UCSD-AML1 (cell line): ENCODE measurements at regions not wholly inside any gene's neighbourhood (a gene's known extent, or its start where the extent isn't known, plus 50 kb on each side); places are given as distances from the start of the nearest gene placed in this dataset.
A peak's percentile ranks its signal among the peaks of the same experiment; 100 is the strongest.

Source experiments
- DNase-seq: peaks from one replicate; lab custom pipeline; 2025; ENCODE audit not compliant: unreplicated experiment; lab: John Stamatoyannopoulos, UW

GRCh38 chr16:85321509-85322271 lies 209.4 kb upstream of the CIBAR2 start:
- DNase-seq = peak; percentile 31

DNA sequence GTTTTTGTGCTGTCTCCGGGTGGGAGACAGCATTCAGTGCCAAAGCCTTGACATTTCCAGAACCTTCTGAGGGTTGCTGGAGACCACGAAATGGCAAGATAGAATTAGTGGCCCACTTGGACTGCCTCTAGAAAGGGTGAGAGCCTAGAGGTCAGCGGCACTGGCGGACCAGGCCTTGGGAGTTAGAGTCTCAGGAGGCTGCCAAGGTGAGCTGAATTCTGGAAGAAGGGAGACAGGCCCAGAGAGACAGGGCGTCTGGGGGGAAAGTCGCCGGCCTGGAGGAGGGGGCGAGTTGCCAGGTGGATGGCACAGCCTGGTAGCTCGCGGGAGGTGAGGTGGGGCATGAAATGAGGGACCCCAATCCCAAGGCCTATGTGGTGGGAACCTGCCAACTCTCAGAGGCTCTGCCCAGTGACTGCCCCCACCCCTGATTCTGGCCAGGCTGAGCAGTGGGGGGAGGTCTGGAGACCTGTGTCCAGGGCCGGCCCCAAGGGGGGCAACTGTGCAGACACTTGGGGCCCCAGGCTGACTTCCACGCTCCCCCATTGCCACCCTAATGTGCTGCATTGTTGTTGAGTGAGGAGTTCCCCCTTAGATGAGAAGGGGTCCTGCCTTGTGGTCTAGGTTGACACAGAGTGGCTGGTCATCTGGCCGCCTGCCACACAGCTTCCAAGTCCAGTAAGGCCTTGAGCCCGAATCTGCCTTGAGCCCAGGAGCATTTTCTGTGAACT lies 211.1 kb upstream of the CIBAR2 start:
- DNase-seq = no peak

GRCh38 chr16:85323961-85324253 lies 211.6 kb upstream of the CIBAR2 start:
- DNase-seq = no peak

GRCh38 chr16:85324488-85324887 lies 212.2 kb upstream of the CIBAR2 start:
- DNase-seq = no peak

DNA sequence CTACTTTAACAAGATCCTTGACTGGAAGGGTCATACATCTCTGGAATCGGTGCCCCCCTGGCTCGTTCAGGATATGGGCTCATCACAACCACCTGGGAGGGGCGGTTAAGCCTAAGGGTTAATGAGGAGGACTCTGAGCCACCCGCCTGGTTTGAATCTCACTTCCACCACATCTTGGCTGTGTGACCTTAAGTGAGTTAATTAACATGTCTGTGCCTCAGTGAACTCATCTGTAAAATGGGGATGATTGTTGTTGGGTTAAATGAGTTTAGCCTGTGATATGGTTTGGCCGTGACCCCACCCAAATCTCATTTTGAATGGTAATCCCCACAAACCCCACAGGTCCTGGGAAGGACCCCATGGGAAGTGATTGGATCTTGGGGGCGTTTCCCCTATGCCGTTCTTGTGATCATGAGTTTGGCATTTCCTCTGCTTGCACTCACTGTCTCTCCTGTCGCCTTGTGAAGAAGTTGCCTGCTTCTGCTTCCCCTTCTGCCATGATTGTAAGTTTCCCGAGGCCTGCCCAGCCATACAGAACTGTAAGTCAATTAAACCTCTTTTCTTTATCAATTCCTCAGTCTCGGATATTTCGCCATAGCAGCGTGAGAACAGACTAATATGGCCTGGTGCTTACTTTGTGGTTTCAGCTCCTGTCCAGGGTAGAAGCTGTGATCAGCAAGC lies 214.0 kb upstream of the CIBAR2 start:
- DNase-seq = peak; percentile 54

DNA sequence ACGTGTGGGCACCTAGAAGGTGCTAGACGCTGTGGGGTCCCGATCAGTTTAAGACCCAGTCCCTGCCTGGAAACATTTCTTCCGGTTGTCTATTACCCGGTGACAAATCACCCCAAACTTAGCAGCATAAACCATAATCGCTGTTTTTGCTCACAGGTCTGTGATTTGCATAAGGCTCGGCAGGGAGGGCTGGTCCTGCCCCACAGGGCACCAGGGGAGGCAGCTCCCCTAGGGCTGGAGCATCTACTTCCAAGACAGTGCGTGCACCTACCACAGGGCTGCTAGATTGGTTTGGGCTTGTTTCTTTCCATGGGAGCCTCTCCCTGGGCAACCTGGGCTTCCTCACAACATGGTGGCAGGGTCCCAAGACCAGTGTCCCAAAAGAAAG lies 214.5 kb upstream of the CIBAR2 start:
- peak; percentile 61 for DNase-seq

GRCh38 chr16:85327731-85328675 lies 215.7 kb upstream of the CIBAR2 start:
- DNase-seq = peak; percentile 92

DNA sequence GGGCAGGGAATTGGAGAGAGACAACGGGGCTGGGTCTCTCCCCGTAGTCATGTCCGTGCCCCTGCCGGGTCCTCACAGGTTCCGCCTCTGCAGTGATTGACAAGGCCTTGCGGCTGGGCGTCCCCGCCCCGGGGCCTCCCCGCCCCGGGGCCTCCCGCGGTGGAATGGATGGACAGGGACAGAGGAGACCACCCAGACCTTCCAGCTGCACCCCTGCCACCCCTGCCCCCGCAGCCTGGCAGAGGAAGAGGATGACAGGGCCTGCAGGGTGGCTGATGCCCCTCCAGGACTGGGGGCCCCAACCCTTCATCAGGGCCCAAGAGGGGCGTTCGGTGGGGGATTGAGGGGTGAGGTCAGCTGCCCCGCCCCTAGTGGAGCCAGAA lies 216.4 kb upstream of the CIBAR2 start:
- DNase-seq = peak; percentile 79

- no peak for DNase-seq
Observed at GRCh38 chr16:85329059-85329812, 217.0 kb upstream of the CIBAR2 start.

DNA sequence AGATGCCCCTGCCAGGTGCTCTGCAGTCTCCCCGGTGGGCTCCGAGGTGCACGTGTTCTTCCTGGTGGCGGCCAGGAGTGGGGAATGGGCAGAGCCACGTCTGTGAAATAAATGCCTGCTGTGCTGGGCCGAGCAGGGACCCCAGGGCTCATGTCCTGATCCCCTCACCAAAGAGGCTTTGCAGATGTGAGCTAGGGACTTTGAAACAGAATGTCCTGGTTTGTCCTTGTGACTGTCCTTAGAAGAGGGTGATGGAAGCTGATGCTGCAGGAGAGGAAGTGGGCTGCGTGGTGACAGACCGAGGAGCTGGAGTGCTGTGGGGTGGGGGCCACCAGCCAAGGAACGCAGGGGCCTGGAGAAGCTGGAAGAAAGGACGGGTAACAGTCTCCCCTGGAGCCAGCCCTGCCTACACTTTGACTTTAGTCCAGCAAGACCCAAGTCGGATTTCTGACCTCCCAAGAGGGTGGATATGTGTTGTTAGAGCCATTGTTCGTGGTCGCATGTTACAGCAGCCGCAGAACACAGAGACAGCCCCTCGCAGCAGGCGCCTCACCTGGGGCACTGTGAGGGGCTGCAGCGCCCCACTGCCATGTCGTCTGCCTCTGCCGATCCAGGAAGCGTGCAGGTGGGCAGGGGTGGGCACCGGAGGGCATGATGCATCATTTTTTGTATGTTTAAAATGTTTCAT lies 217.9 kb upstream of the CIBAR2 start:
- no peak for DNase-seq

DNA sequence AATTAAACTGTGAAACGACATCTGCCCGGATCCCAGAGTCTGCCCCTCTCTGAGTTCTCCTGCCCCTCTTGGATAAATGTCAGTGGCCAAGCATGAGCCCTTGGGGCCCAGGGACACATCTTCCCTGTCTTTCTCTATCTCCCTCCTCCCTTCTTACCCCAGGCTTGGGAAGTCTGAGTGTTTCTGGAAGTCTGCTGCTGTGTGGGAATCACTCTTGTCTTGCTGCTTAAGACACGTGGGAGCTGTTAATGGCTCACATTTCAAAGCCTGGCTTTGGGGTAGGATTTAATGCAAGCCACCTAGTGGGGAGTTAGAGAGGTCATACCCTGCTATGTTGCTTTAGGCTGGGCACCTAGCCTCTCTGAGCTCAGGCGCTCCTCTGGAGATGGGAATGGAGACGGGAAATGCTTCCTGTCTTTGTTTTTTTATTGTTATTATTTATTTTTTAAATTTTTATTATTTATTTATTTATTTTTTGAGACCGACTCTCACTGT lies 218.5 kb upstream of the CIBAR2 start:
- peak; percentile 36 for DNase-seq

GRCh38 chr16:85331688-85332087 lies 219.4 kb upstream of the CIBAR2 start:
- DNase-seq = no peak

DNA sequence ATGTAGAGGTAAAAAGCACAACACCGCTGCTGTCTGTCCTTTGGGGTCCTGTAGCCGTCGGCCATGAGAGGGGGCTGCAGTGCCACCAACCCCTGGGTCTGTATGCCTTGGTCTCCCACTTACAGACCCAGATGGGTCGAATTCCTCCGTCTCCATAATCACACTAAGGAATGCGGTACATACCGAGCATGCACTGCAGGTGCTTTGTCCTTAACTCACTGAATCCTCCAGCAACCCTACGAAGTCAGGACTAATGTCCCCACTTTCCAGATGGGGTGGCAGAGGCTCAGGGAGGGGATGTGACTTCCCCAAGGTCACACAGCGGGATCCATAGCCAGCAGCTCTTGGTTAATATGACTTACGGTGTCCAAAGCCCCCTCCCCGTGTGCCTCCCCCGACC lies 219.9 kb upstream of the CIBAR2 start:
- no peak for DNase-seq

DNA sequence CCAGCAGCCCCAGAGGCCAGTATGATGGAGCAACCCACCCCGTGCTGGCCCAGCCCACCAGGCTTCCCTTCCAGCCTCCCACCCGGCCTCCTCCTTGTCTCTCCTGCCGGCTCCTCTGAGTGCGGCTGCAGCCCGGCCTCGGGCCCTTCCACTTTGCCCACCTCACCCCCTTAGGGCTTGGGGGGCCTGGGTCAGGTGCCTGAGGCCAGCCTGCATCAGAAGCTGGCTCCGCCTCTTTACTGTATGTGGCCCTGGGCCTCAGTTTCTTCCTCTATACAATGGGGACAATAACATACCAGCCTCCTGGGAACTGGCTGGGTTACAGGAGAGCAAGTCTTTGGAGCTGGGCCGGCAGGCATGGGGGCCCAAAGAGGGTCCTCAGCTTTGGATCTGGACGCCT lies 221.1 kb upstream of the CIBAR2 start:
- DNase-seq = no peak

DNA sequence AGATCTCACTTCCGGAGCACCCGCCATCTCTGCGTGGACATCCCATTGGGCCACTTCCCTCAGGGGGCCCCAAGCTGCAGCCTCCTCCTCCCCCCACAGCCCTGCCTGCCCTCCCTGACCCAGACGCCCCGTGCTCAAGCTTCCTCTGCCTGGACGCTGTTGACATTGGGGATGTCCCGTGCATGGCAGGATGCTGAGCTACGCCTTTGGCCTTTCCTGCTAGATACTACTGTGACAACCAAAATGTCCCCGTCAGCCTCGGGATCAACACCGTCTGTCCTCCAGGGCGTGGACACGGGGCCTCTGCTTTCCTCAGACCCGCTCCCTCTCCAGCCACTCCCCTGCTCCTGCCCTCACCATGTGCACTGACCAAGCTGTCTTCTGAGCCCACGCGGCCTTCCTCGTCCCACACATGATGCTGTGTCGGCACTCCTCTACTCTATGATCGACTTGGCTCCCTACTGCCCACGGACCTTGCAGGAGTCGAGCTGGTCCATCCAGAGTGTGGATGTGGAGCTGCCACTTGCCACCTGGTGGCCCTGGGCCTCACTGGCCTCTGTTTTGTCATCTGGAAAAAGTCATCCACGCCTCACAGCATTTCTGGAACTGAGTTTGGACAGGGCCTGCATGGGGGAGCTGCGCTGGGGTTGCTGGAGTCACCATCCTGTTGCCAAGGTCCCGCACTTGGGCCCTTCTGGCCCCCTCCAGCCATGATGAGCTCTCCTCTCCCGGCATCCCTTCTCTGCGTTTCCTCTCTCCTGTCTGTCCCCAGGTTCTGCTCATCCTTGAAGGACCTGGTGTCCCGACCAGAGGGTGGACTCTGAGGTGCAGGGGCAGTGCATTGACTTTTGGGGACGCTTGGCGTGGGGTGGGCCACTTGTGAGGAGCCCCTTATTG lies 221.7 kb upstream of the CIBAR2 start:
- DNase-seq = no peak

GRCh38 chr16:85334718-85335583 lies 222.7 kb upstream of the CIBAR2 start:
- no peak for DNase-seq

DNA sequence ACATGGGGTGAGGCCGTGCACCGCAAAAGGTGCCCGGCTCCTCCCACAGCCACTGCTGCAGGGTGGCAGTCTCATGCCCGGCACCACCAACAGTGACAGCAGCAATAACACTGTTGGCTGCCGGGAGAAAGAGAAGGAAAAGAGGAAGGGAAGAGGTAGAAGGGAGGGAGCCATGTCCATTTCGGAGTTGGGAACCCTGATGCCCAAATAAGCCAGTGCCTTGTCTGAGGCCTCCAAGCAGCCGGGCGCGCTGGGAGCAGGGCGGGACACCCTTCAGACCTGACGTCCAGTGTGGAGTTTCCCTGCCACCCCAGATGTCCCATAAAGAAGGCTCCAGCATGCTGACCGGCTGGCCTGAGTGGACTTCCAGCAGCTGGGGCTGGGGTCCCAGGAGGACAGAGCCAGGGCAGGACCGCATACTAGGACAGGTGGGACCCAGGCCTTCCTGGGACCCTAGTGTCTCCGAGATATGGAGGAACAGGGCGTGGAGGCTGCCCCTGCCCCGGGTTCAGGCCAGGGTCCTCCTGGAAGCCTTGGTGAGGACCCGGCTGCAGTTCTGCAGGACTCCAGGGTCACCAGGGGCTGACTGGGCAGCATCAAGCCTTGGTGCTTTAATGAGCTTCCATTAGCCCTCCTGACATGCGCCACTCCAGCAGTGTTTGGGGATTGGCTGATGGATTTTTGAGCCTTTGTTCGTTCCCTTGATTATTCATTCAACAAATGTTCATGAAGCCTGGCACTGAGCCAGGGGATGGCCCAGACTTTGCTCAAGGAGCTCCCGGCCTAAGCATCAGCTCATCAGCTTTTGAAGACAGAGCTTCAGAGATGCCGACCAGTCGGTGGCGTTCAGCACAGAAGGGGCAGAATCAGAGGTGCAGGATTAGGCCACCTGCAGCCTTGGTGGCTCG lies 223.6 kb upstream of the CIBAR2 start:
- DNase-seq = no peak
